ENCODE measurements at regions not wholly inside any gene's neighbourhood (a gene's known extent, or its start where the extent isn't known, plus 50 kb on each side); places are given as distances from the start of the nearest gene placed in this dataset.

DNA sequence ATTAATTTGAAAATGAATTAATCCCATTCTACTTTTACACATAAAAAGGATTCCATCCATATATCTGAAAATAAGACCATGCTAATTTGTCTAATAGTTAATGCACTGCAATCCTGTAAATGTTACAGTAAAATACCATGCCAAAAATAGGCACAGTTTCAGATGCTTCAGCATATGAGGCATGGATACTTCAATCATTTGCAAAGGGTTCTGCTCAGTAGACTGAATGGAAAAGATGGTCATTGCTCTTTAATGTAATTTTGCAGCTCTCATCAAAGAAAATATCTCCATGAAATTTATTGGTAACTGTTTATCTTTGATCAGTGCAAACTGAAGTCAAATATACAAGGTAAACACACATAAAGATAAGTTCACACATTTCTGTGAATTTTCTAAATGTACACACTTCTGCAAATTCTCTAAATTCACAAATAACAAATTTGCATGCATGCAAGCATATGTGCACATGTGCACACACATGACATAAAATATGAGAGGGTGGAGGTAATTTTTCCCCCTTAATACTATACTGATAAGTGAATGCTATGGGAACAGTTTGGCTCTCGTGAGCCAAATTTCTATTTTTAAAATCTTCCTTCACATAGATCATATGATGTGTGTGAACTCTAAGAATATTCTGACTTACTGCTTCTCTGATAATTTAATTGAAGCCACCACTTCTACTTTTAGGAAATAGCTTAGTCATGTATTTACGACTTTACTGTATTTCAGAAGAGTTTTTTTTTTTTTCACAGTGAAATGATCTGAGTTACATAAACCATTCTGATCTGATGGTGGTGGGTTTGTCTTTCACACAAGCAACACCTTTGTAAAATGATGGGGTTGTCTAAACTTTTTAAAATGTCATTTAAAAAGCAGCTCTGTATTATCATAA is 996.8 kb upstream of the CITED2 start:
- H3K27me3 ChIP-seq, result no peaks in the 10 kb centered on the region
- no peak for DNase-seq (ENCODE audit: low spot score)
- H2AFZ ChIP-seq, result no peak overlapping the region
- no peaks in the 10 kb centered on the region for H3K36me3 ChIP-seq (replicated peaks; ENCODE audit: insufficient read depth, low read depth)
- H4K20me1 ChIP-seq (ENCODE audit: insufficient read depth, poor library complexity, severe bottlenecking), result no peaks in the 10 kb centered on the region
- no peaks in the 10 kb centered on the region for H3K79me2 ChIP-seq
- no peak for TF ChIP-seq EZH2phosphoT487 (IDR thresholded peaks at IDR 0.05; ENCODE audit: low read depth, severe bottlenecking, unreplicated experiment)
- TF ChIP-seq CTCF (IDR thresholded peaks at IDR 0.05; ENCODE audit: poor library complexity), result no peak
- TF ChIP-seq EZH2 (IDR thresholded peaks at IDR 0.05; ENCODE audit: borderline replicate concordance), result no peak
- H3K4me2 ChIP-seq, result no peak overlapping the region
- H3K4me1 ChIP-seq (ENCODE audit: insufficient read depth), result no peaks in the 10 kb centered on the region
- no peaks in the 10 kb centered on the region for H3K9me2 ChIP-seq (replicated peaks; ENCODE audit: insufficient read depth)
- no peak overlapping the region for H3K4me3 ChIP-seq
- no peaks in the 10 kb centered on the region for H3K9me3 ChIP-seq (ENCODE audit: low read depth)
- H3K27ac ChIP-seq, result no peak overlapping the region
- WGBS (ENCODE audit: low lambda C conversion rate, missing lambda C conversion rate), result 88% methylated on average over 2 of the region's 2 CpGs

- no peaks in the 10 kb centered on the region for H3K4me1 ChIP-seq (ENCODE audit: insufficient read depth)
- no peak for DNase-seq (ENCODE audit: low spot score)
- no peak overlapping the region for H3K4me2 ChIP-seq
- H3K27me3 ChIP-seq, result no peaks in the 10 kb centered on the region
- H3K9me3 ChIP-seq (ENCODE audit: low read depth), result no peaks in the 10 kb centered on the region
- TF ChIP-seq CTCF (IDR thresholded peaks at IDR 0.05; ENCODE audit: poor library complexity), result no peak
- no peak for TF ChIP-seq EZH2phosphoT487 (IDR thresholded peaks at IDR 0.05; ENCODE audit: low read depth, severe bottlenecking, unreplicated experiment)
- TF ChIP-seq EZH2 (IDR thresholded peaks at IDR 0.05; ENCODE audit: borderline replicate concordance), result no peak
- no peaks in the 10 kb centered on the region for H3K9me2 ChIP-seq (replicated peaks; ENCODE audit: insufficient read depth)
- H3K79me2 ChIP-seq, result no peaks in the 10 kb centered on the region
- no peak overlapping the region for H3K4me3 ChIP-seq
- no peaks in the 10 kb centered on the region for H4K20me1 ChIP-seq (ENCODE audit: insufficient read depth, poor library complexity, severe bottlenecking)
- H3K36me3 ChIP-seq (replicated peaks; ENCODE audit: insufficient read depth, low read depth), result no peaks in the 10 kb centered on the region
- no peak overlapping the region for H2AFZ ChIP-seq
- 91% methylated on average over 1 of the region's 1 CpG for WGBS (ENCODE audit: low lambda C conversion rate, missing lambda C conversion rate)
- no peak overlapping the region for H3K27ac ChIP-seq
Measured at GRCh38 chr6:140370441-140370840, 996.0 kb upstream of the CITED2 start.

DNA sequence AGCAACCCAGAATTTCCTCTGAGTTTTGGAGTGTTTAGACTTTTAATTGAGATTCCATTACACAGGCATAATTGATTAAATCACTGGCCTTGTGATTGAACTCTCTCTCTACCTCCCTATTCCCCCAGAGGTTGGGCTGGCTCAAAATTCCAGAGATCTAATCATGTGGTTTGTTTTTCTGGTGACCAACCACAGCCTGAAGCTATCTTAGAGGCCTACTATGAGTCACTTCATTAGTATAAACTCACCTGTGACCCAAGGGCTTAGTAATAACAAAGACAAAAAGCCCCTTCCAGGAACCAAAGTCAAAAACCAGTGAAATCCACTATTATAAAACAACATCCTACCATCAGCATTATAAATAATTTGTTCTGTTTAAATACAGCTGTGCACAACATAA is 992.5 kb upstream of the CITED2 start:
- H2AFZ ChIP-seq, result no peak overlapping the region
- TF ChIP-seq EZH2 (IDR thresholded peaks at IDR 0.05; ENCODE audit: borderline replicate concordance) (no peak), CTCF (IDR thresholded peaks at IDR 0.05; ENCODE audit: poor library complexity) (no peak), EZH2phosphoT487 (IDR thresholded peaks at IDR 0.05; ENCODE audit: low read depth, severe bottlenecking, unreplicated experiment) (no peak)
- no peak for DNase-seq (ENCODE audit: low spot score)

More for the DNA sequence above, 992.5 kb upstream of the CITED2 start:
- Histone ChIP-seq H4K20me1 (ENCODE audit: insufficient read depth, poor library complexity, severe bottlenecking) (no peaks in the 10 kb centered on the region), H3K79me2 (no peaks in the 10 kb centered on the region), H3K4me3 (no peak overlapping the region), H3K27me3 (no peaks in the 10 kb centered on the region), H3K9me3 (ENCODE audit: low read depth) (no peaks in the 10 kb centered on the region), H3K9me2 (replicated peaks; ENCODE audit: insufficient read depth) (no peaks in the 10 kb centered on the region), H3K4me1 (ENCODE audit: insufficient read depth) (no peaks in the 10 kb centered on the region), H3K4me2 (no peak overlapping the region), H3K36me3 (replicated peaks; ENCODE audit: insufficient read depth, low read depth) (no peaks in the 10 kb centered on the region), H3K27ac (no peak overlapping the region)

Measured in hepatocyte (in vitro differentiated cells).